K562 (cell line): ENCODE measurements at regions not wholly inside any gene's neighbourhood (a gene's known extent, or its start where the extent isn't known, plus 50 kb on each side); places are given as distances from the start of the nearest gene placed in this dataset.
"Not testable (repeated sequence)": the region's sequence is repeated elsewhere in the genome, so short reads cannot be mapped to it uniquely, and the experiment has no call there.

Source experiments
- ATAC-seq: fragments of 200-7000 bp; cut with Tn5 transposase; 3 replicates; pipeline ENCODE4 v1.9.1; 2020; ENCODE audit warnings: moderate library complexity
- BruUV-seq: library from RNA; stranded (reverse); fragments of 400-500 nt; replicated peaks from 2 replicates; lab custom pipeline; 2021; lab: Mats Ljungman, UMichigan
- CTCF ChIA-PET: fragments of 300-600 bp; formaldehyde crosslinking; extraction: SDS; loops from one replicate; lab custom pipeline; 2021; ENCODE audit warnings: low intra/inter-chr PET ratio; lab: Yijun Ruan, JAX
- POLR2A ChIA-PET: fragments of 300-600, 350-650 bp; sonication (Branson Sonifier 250); formaldehyde crosslinking; extraction: SDS; loops from one replicate; lab custom pipeline; 2021; ENCODE audit warnings: antibody characterized with exemption, inconsistent platforms; lab: Yijun Ruan, JAX
- DNase-seq, 4 experiments: peaks; one replicate each; pipeline versions ENCODE4 v3.0.0 to v3.0.0-alpha.2; 2011 to 2018; ENCODE audit warnings: low spot score in 3 of 4, mixed read lengths in 3 of 4; ENCODE audit errors: extremely low read depth in 1 of 4
- FAIRE-seq: peaks from 2 replicates; lab custom pipeline; 2011; peaks lifted over from hg19 to GRCh38; lab: Jason Lieb, UNC
- H2AFZ ChIP-seq: 2 replicates; pipeline ENCODE4 v1.6.0; 2011; ENCODE audit warnings: low read depth, low read length, control low read depth, inconsistent platforms
- H3K27ac ChIP-seq: fragments of 200-600 bp; 3 replicates; pipeline ENCODE4 v1.8.0; 2011; ENCODE audit warnings: low read depth, mild to moderate bottlenecking, control low read depth, inconsistent platforms, low read length, moderate library complexity, mixed read lengths; ENCODE audit errors: extremely low read depth
- H3K27me3 ChIP-seq, 2 experiments: fragments of 300-600 bp in 1 of 2; 2 replicates in 1 of 2; 3 replicates in 1 of 2; pipeline versions ENCODE4 v1.6.0 to v1.8.0; 2011; ENCODE audit warnings: inconsistent platforms in 2 of 2, low read length in 2 of 2, mild to moderate bottlenecking in 1 of 2, mixed read lengths in 1 of 2, moderate library complexity in 1 of 2; ENCODE audit not compliant: control insufficient read depth in 2 of 2, insufficient read depth in 2 of 2
- H3K36me3 ChIP-seq: fragments of 300-600 bp; 3 replicates; pipeline ENCODE4 v1.8.0; 2011; ENCODE audit warnings: mild to moderate bottlenecking, low read length, inconsistent platforms; ENCODE audit not compliant: control insufficient read depth, insufficient read depth
- H3K4me1 ChIP-seq, 2 experiments: fragments of 200-600 bp in 1 of 2; replicated peaks in 1 of 2; 2 replicates in 1 of 2; 3 replicates in 1 of 2; pipeline versions ENCODE4 v1.5.1 to v1.8.0; 2011; ENCODE audit warnings: inconsistent platforms in 2 of 2, low read length in 2 of 2, mild to moderate bottlenecking in 1 of 2, mixed read lengths in 1 of 2, moderate library complexity in 1 of 2; ENCODE audit not compliant: control insufficient read depth in 2 of 2, insufficient read depth in 2 of 2
- H3K4me2 ChIP-seq: 2 replicates; pipeline ENCODE4 v1.6.1; 2011; ENCODE audit warnings: low read length, control low read depth, inconsistent platforms, mixed read lengths; ENCODE audit not compliant: insufficient read depth
- H3K4me3 ChIP-seq: fragments of 200-600 bp; sonication (generic), shearing (Covaris generic); 2 replicates; pipeline ENCODE4 v1.5.1; 2016; ENCODE audit warnings: control low read depth, inconsistent platforms
- H3K79me2 ChIP-seq: fragments of 200-600 bp; 3 replicates; pipeline ENCODE4 v1.8.0; 2011; ENCODE audit warnings: low read length, inconsistent platforms; ENCODE audit not compliant: control insufficient read depth, insufficient read depth
- H3K9ac ChIP-seq, 2 experiments: 2 replicates each; pipeline versions ENCODE4 v1.6.0 to v1.6.1; 2011; ENCODE audit warnings: low read depth in 2 of 2, low read length in 2 of 2, control low read depth in 1 of 2, inconsistent platforms in 1 of 2, mild to moderate bottlenecking in 1 of 2, mixed read lengths in 1 of 2; ENCODE audit not compliant: insufficient read depth in 1 of 2
- H3K9me1 ChIP-seq: one replicate; pipeline ENCODE4 v1.6.0; 2011; ENCODE audit warnings: inconsistent platforms, mild to moderate bottlenecking, low read length, moderate library complexity; ENCODE audit not compliant: control insufficient read depth, insufficient read depth
- H3K9me3 ChIP-seq: replicated peaks from 2 replicates; pipeline ENCODE4 v1.5.1; 2011; ENCODE audit warnings: low read depth, low read length, inconsistent platforms; ENCODE audit not compliant: control insufficient read depth, insufficient read depth
- H4K20me1 ChIP-seq: replicated peaks from 2 replicates; pipeline ENCODE4 v1.6.1; 2011; ENCODE audit warnings: low read length, inconsistent platforms, mixed read lengths; ENCODE audit not compliant: control insufficient read depth, insufficient read depth
- GABPB2 ChIP-seq: fragments of 250-450 bp; sonication (Bioruptor Pico); conservative IDR thresholded peaks from 2 replicates; pipeline ENCODE4 v1.5.1; 2021; ENCODE audit warnings: mild to moderate bottlenecking
- NCOA1 ChIP-seq: fragments of 450-650 bp; IDR thresholded peaks from 2 replicates; pipeline ENCODE4 v1.6.1; 2016; ENCODE audit warnings: low read depth
- TAL1 ChIP-seq: fragments of 450-650 bp; IDR thresholded peaks from 2 replicates; pipeline ENCODE4 v1.6.1; 2016; ENCODE audit warnings: mild to moderate bottlenecking
- XRCC5 ChIP-seq: fragments of 200-400 bp; formaldehyde crosslinking; IDR thresholded peaks from 2 replicates; pipeline ENCODE4 v1.6.1; 2017; ENCODE audit warnings: low read depth, mild to moderate bottlenecking, low read length
- ZNF512 ChIP-seq: IDR thresholded peaks from 2 replicates; pipeline ENCODE4 v1.6.1; 2016; ENCODE audit warnings: missing genetic modification characterization, missing compliant biosample characterization
- WGBS: fragments of 100-300 bp; shearing (Covaris generic); methylation state at CpG from one replicate; pipeline ENCODE4 v1.1.6; 2016; ENCODE audit warnings: low coverage, mixed read lengths; ENCODE audit not compliant: insufficient coverage; ENCODE audit errors: missing lambda C conversion rate; 5-methylcytosine and 5-hydroxymethylcytosine counted together
- in situ Hi-C: fragments of 300-500 bp; cut with MboI; formaldehyde crosslinking; loops from 4 replicates; pipeline ENCODE4 v1.15.0; 2018; ENCODE audit warnings: inconsistent platforms, mixed read lengths
- intact Hi-C: fragments of 100-400 bp; cut with micrococcal nuclease; formaldehyde crosslinking; loops from 2 replicates; pipeline ENCODE4 v1.14.2; 2022

- Histone ChIP-seq H3K9me3 (no peaks in the 10 kb centered on the region), H3K9me1 (no peaks in the 10 kb centered on the region)
- 0% methylated on average over 6 of the region's 8 CpGs for WGBS
- in situ Hi-C loops (no loop called here), intact Hi-C loops (no loop called here)
- TF ChIP-seq ZNF512 (tag) (peak; percentile 50; the same call in 1 of the 2 replicates), XRCC5 (no peak), GABPB2 (CRISPR knock-in tag) (no peak), TAL1 (no peak), NCOA1 (no peak)
- TF ChIP-seq, all 486 proteins: peak for 1
- ATAC-seq (no peak), DNase-seq (no peak), FAIRE-seq (no peak)
- Histone ChIP-seq H3K4me2 (no peak overlapping the region), H2AFZ (no peak overlapping the region), H3K36me3 (no peaks in the 10 kb centered on the region), H4K20me1 (no peaks in the 10 kb centered on the region; the same call in 1 of the 2 replicates), H3K4me1 (no peaks in the 10 kb centered on the region), H3K9ac (no peak overlapping the region), H3K27ac (no peak overlapping the region), H3K4me3 (no peak overlapping the region), H3K79me2 (no peaks in the 10 kb centered on the region), H3K27me3 (no peaks in the 10 kb centered on the region; a peak in 1 of 5 replicates)
- no TSS peak for BruUV-seq
- ChIA-PET POLR2A (interaction anchor here (0.7 kb wide), 1 partner anchor 73 kb away, joined by 3 read pairs; no protein-coding TSS in a partner anchor), CTCF (no interaction called here)
Observed at GRCh38 chr7:3117488-3118231, 74.0 kb upstream of the CARD11 start.

GRCh38 chr7:3119352-3119927 is 75.8 kb upstream of the CARD11 start:
- H3K4me3 ChIP-seq, H3K4me1 ChIP-seq, H3K9ac ChIP-seq, H3K27ac ChIP-seq, H3K27me3 ChIP-seq, in situ Hi-C loops, H3K36me3 ChIP-seq, BruUV-seq, H3K4me2 ChIP-seq, FAIRE-seq, H2AFZ ChIP-seq, CTCF ChIA-PET, H3K9me1 ChIP-seq, H3K9me3 ChIP-seq, H3K79me2 ChIP-seq, intact Hi-C loops, DNase-seq, H4K20me1 ChIP-seq, ATAC-seq: not testable (repeated sequence)
- 4% methylated on average over 8 of the region's 9 CpGs for WGBS
- POLR2A ChIA-PET = interaction anchor here (0.6 to 0.7 kb wide), 2 partner anchors 13 to 163 kb away, joined by 3 read pairs; no protein-coding TSS in a partner anchor
